Gastroesophageal sphincter (tissue), 4 donors: ENCODE measurements at regions not wholly inside any gene's neighbourhood (a gene's known extent, or its start where the extent isn't known, plus 50 kb on each side); places are given as distances from the start of the nearest gene placed in this dataset.

Experiments used
- ATAC-seq: fragments of 150-250 bp; one replicate; pipeline ENCODE4 v1.9.1; 2016; ENCODE audit warnings: mild to moderate bottlenecking, moderate library complexity
- H3K27ac ChIP-seq, 4 donors: fragments of 200-600 bp; sonication (generic) in 3 of 4; 1 replicate in 3 of 4; 2 replicates in 1 of 4; pipeline ENCODE4 v1.5.1; 2016 to 2019
- H3K27me3 ChIP-seq: fragments of 200-600 bp; sonication (generic); one replicate; pipeline ENCODE4 v1.5.1; 2019
- H3K36me3 ChIP-seq, 2 donors: fragments of 200-600 bp; sonication (generic); one replicate each; pipeline ENCODE4 v1.5.1; 2019; ENCODE audit warnings: control low read depth in 1 of 2
- H3K4me1 ChIP-seq, 3 donors: fragments of 200-600 bp; sonication (generic); 1 replicate in 2 of 3; 2 replicates in 1 of 3; pipeline ENCODE4 v1.5.1; 2016 to 2019; ENCODE audit warnings: control low read depth in 2 of 3
- H3K4me3 ChIP-seq, 2 donors: fragments of 200-600 bp; sonication (generic); one replicate each; pipeline ENCODE4 v1.5.1; 2019; ENCODE audit warnings: mild to moderate bottlenecking in 1 of 2, moderate library complexity in 1 of 2
- H3K9me3 ChIP-seq, 3 donors: fragments of 200-600 bp; sonication (generic); one replicate each; pipeline ENCODE4 v1.5.1; 2017 to 2019; ENCODE audit warnings: control low read depth in 2 of 3
- EP300 ChIP-seq: sonication (generic); formaldehyde crosslinking; IDR thresholded peaks from one replicate; pipeline ENCODE4 v1.6.1; 2017; ENCODE audit warnings: antibody characterized with exemption, mild to moderate bottlenecking
- POLR2A ChIP-seq, 2 donors: fragments of 450-650 bp; IDR thresholded peaks; one replicate each; pipeline ENCODE4 v1.6.1; 2017; ENCODE audit warnings: antibody characterized with exemption in 2 of 2, mild to moderate bottlenecking in 2 of 2, moderate library complexity in 1 of 2
- POLR2AphosphoS5 ChIP-seq: sonication (generic); formaldehyde crosslinking; IDR thresholded peaks from one replicate; pipeline ENCODE4 v1.6.1; 2017; ENCODE audit warnings: antibody characterized with exemption
- whole genome bisulfite sequencing, 2 donors: methylation state at CpG; one replicate each; pipeline ENCODE4 v1.1.5; 2018; ENCODE audit warnings: low coverage in 1 of 2; 5-methylcytosine and 5-hydroxymethylcytosine counted together
- TF ChIP-seq, protein P1 (sequence below), 4 experiments: fragments of 200-600 bp in 2 of 4; fragments of 450-650 bp in 2 of 4; sonication (generic) in 1 of 4; IDR thresholded peaks; one replicate each; pipeline ENCODE4 v1.5.1; 2017 to 2019; ENCODE audit warnings: antibody characterized with exemption in 4 of 4, mild to moderate bottlenecking in 2 of 4, moderate library complexity in 2 of 4

- 71 to 84% methylated on average over 5 to 6 of the region's 9 CpGs for WGBS, 2 donors
- Histone ChIP-seq H3K27me3 (peaks cover 18% of the 10 kb centered on the region), H3K36me3 (no peaks in the 10 kb centered on the region), H3K4me1 (no peaks in the 10 kb centered on the region), H3K27ac (no peak overlapping the region), H3K9me3 (no peaks in the 10 kb centered on the region), H3K4me3 (no peak overlapping the region)
- no peak for TF ChIP-seq POLR2A (IDR thresholded peaks at IDR 0.05)
- TF ChIP-seq, protein P1, sequence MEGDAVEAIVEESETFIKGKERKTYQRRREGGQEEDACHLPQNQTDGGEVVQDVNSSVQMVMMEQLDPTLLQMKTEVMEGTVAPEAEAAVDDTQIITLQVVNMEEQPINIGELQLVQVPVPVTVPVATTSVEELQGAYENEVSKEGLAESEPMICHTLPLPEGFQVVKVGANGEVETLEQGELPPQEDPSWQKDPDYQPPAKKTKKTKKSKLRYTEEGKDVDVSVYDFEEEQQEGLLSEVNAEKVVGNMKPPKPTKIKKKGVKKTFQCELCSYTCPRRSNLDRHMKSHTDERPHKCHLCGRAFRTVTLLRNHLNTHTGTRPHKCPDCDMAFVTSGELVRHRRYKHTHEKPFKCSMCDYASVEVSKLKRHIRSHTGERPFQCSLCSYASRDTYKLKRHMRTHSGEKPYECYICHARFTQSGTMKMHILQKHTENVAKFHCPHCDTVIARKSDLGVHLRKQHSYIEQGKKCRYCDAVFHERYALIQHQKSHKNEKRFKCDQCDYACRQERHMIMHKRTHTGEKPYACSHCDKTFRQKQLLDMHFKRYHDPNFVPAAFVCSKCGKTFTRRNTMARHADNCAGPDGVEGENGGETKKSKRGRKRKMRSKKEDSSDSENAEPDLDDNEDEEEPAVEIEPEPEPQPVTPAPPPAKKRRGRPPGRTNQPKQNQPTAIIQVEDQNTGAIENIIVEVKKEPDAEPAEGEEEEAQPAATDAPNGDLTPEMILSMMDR (IDR thresholded peaks at IDR 0.05), result no peak
- TF ChIP-seq EP300, result no peak
- no peak for TF ChIP-seq POLR2AphosphoS5
- ATAC-seq, result no peak
These were observed 228.4 kb upstream of the AGAP1 start for GRCh38 chr2:235265348-235265965.

DNA sequence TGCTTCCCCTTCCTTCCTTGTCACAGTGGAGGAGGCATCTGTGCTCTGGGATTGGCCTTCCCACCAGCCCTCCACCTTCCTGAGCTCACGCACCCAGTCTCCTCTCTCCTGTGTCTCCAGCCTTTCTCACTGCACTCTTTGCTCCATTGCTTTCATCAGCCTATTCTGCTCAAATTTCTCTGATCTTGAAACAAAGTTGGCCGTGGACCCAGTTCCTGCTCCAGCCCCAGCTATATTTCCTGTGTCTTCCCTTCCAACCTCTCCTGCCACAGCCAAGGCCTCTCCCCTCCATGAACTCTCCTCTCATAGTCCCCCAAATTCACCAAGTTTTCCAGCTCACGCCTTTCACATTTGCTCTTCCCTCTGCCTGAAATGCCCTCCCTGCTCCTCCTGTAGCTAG is 226.6 kb upstream of the AGAP1 start:
- H3K9me3 ChIP-seq, result no peaks in the 10 kb centered on the region
- no peak overlapping the region for H3K4me3 ChIP-seq
- H3K27ac ChIP-seq, result no peak overlapping the region
- H3K36me3 ChIP-seq, result no peaks in the 10 kb centered on the region
- WGBS, 2 donors, result 66 to 80% methylated on average over 3 of the region's 3 CpGs
- no peaks in the 10 kb centered on the region for H3K4me1 ChIP-seq
- peaks cover 33% of the 10 kb centered on the region for H3K27me3 ChIP-seq
- ATAC-seq, result no peak
- TF ChIP-seq, protein P1 (IDR thresholded peaks at IDR 0.05), result no peak
- TF ChIP-seq POLR2A (IDR thresholded peaks at IDR 0.05), result no peak
- TF ChIP-seq EP300, result no peak
- TF ChIP-seq POLR2AphosphoS5, result no peak

GRCh38 chr2:235268535-235268934 is 225.3 kb upstream of the AGAP1 start:
- Histone ChIP-seq H3K4me3 (no peak overlapping the region), H3K4me1 (no peaks in the 10 kb centered on the region), H3K27ac (no peak overlapping the region), H3K36me3 (no peaks in the 10 kb centered on the region), H3K27me3 (peaks cover 31% of the 10 kb centered on the region), H3K9me3 (no peaks in the 10 kb centered on the region)
- TF ChIP-seq EP300 (no peak), POLR2A (IDR thresholded peaks at IDR 0.05) (no peak), POLR2AphosphoS5 (no peak)
- TF ChIP-seq, protein P1 (IDR thresholded peaks at IDR 0.05), result no peak
- ATAC-seq, result no peak
- WGBS, 2 donors, result 27 to 47% methylated on average over 2 to 7 of the region's 7 CpGs

DNA sequence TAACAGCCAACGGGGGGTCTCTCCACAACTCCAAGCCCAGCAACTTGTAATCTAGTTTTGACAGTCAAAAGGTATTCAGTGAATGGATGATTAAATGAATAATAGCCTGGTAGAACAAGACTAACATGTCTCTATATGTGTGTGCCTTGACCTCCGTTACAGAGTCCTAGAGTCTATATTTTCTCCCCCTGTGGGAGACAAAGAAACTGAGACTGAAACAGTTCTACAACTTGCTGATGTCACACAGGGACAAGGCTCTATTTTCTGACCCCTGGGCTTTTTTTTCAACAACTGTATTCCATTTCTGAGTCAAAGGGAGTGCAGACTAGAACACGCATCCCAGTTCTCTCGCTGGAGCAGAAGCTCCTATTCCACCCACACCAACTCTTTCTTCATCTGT is 223.6 kb upstream of the AGAP1 start:
- Histone ChIP-seq H3K4me1 (no peaks in the 10 kb centered on the region), H3K4me3 (no peak overlapping the region), H3K27ac (no peak overlapping the region), H3K9me3 (peaks cover 0 to 8% (median 0%) of the 10 kb centered on the region in 3 donors), H3K36me3 (no peaks in the 10 kb centered on the region), H3K27me3 (peaks cover 31% of the 10 kb centered on the region)
- TF ChIP-seq POLR2A (IDR thresholded peaks at IDR 0.05), result no peak
- TF ChIP-seq EP300, result no peak
- TF ChIP-seq, protein P1 (IDR thresholded peaks at IDR 0.05), result no peak
- no peak for TF ChIP-seq POLR2AphosphoS5
- ATAC-seq, result no peak
- WGBS, 2 donors, result 67 to 78% methylated on average over 1 to 4 of the region's 4 CpGs

GRCh38 chr2:235270956-235271355 is 222.9 kb upstream of the AGAP1 start:
- H3K36me3 ChIP-seq, result no peaks in the 10 kb centered on the region
- TF ChIP-seq, protein P1 (IDR thresholded peaks at IDR 0.05), result no peak
- TF ChIP-seq EP300 (no peak), POLR2A (IDR thresholded peaks at IDR 0.05) (no peak), POLR2AphosphoS5 (no peak)
- no peak overlapping the region for H3K27ac ChIP-seq
- peaks cover 0 to 10% (median 0%) of the 10 kb centered on the region in 3 donors for H3K9me3 ChIP-seq
- H3K4me3 ChIP-seq, result no peak overlapping the region
- 76 to 89% methylated on average over 3 to 4 of the region's 4 CpGs for WGBS, 2 donors
- no peaks in the 10 kb centered on the region for H3K4me1 ChIP-seq
- peaks cover 28% of the 10 kb centered on the region for H3K27me3 ChIP-seq
- no peak for ATAC-seq
